ENCODE measurements at regions not wholly inside any gene's neighbourhood (a gene's known extent, or its start where the extent isn't known, plus 50 kb on each side); places are given as distances from the start of the nearest gene placed in this dataset.

DNA sequence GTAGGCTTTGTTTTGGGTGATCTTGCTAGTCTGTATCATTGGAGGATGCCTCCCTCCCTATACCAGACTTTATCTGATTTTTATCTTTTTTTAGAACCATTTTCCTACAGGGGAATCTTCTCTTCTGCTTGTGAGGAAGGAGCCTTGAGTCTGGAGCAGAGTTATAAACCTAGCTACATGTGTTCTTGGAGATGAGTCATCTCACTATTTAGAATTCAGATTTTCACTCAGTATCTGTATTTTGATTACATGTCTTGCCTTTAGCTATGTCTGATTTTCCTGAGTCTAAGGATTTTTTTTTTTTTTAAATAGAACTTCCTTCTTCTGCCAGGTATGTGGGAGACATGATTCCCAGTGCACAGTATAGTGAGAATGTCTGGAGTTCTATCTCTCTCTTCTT, 211.6 kb upstream of the MBL2 start:
- POLR2A ChIA-PET, result no interaction called here
- no peak for FAIRE-seq
- CTCF ChIA-PET, result no interaction called here

DNA sequence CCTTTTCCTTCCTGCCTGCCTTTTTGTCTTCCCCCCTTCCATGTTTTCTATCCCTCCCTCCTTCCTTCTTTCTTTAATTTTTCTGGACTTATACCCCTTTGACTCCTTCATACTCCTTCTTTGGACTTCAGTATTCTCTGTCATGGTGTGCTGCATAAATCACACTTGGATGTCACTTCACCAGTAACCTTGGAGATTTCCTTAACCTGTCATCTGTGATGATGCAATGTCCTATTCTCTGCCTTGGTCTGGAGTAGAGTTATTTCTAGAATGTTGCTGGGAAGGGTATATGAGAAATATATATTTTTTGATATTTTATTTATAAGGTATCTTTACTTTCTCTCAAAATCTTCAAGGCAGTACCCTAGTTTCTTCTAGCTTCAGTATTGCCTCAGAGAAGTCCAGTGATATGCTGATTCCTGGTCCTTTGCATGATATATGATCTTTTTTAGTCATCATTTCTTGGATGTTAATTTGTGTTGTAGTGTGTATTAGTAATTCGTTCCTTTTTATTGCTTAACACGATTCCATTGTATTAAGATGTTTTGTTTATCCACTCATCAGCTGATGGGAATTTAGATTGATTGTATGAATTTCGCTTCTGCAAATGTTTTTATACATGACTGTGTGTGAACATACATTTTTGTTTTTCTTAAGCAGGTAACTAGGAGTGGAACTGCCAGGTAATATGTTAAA, 206.9 kb upstream of the MBL2 start:
- no peak overlapping the region for H3K27ac ChIP-seq
- H3K4me3 ChIP-seq, result no peak overlapping the region
- H3K9me3 ChIP-seq, result no peaks in the 10 kb centered on the region
- no peak for DNase-seq (ENCODE audit: low read depth in 1 of 2, low spot score in 1 of 2)
- FAIRE-seq, result no peak
- H3K4me2 ChIP-seq, result no peak overlapping the region
- ATAC-seq, result no peak
- ChIA-PET POLR2A (no interaction called here), CTCF (no interaction called here)
- no peaks in the 10 kb centered on the region for H3K4me1 ChIP-seq
- WGBS (ENCODE audit: missing lambda C conversion rate), result 3% methylated on average over 3 of the region's 3 CpGs
- TF ChIP-seq TFCP2L1 (CRISPR knock-in tag; IDR thresholded peaks at IDR 0.05) (no peak), RFX5 (IDR thresholded peaks at IDR 0.05) (no peak), FOXS1 (CRISPR knock-in tag; IDR thresholded peaks at IDR 0.05) (no peak), NPAS2 (CRISPR knock-in tag; IDR thresholded peaks at IDR 0.05; ENCODE audit: borderline replicate concordance) (no peak), ESRRA (IDR thresholded peaks at IDR 0.05; ENCODE audit: borderline replicate concordance, low read length) (no peak), MAZ (IDR thresholded peaks at IDR 0.05; ENCODE audit: borderline replicate concordance, low read depth, low read length) (no peak), GATA3 (IDR thresholded peaks at IDR 0.05; ENCODE audit: borderline replicate concordance) (no peak)
- TF ChIP-seq, protein P1, sequence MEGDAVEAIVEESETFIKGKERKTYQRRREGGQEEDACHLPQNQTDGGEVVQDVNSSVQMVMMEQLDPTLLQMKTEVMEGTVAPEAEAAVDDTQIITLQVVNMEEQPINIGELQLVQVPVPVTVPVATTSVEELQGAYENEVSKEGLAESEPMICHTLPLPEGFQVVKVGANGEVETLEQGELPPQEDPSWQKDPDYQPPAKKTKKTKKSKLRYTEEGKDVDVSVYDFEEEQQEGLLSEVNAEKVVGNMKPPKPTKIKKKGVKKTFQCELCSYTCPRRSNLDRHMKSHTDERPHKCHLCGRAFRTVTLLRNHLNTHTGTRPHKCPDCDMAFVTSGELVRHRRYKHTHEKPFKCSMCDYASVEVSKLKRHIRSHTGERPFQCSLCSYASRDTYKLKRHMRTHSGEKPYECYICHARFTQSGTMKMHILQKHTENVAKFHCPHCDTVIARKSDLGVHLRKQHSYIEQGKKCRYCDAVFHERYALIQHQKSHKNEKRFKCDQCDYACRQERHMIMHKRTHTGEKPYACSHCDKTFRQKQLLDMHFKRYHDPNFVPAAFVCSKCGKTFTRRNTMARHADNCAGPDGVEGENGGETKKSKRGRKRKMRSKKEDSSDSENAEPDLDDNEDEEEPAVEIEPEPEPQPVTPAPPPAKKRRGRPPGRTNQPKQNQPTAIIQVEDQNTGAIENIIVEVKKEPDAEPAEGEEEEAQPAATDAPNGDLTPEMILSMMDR (IDR thresholded peaks at IDR 0.05), result no peak
- TF ChIP-seq, protein P2, sequence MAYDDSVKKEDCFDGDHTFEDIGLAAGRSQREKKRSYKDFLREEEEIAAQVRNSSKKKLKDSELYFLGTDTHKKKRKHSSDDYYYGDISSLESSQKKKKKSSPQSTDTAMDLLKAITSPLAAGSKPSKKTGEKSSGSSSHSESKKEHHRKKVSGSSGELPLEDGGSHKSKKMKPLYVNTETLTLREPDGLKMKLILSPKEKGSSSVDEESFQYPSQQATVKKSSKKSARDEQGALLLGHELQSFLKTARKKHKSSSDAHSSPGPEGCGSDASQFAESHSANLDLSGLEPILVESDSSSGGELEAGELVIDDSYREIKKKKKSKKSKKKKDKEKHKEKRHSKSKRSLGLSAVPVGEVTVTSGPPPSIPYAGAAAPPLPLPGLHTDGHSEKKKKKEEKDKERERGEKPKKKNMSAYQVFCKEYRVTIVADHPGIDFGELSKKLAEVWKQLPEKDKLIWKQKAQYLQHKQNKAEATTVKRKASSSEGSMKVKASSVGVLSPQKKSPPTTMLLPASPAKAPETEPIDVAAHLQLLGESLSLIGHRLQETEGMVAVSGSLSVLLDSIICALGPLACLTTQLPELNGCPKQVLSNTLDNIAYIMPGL (CRISPR knock-in tag; IDR thresholded peaks at IDR 0.05; ENCODE audit: borderline replicate concordance), result no peak

More for the DNA sequence above, 211.6 kb upstream of the MBL2 start:
- no peaks in the 10 kb centered on the region for H3K4me1 ChIP-seq
- DNase-seq (ENCODE audit: low read depth in 1 of 2, low spot score in 1 of 2), result no peak
- TF ChIP-seq CHD2 (IDR thresholded peaks at IDR 0.05; ENCODE audit: low read length, partially characterized antibody) (no peak), CEBPB (IDR thresholded peaks at IDR 0.05) (no peak), POLR2AphosphoS2 (conservative IDR thresholded peaks at IDR 0.05; ENCODE audit: low read length) (no peak), SREBF2 (IDR thresholded peaks at IDR 0.05) (no peak), RFX5 (IDR thresholded peaks at IDR 0.05) (no peak), MAFK (IDR thresholded peaks at IDR 0.05; ENCODE audit: partially characterized antibody) (no peak), HOXB5 (CRISPR knock-in tag; IDR thresholded peaks at IDR 0.05) (no peak), JUN (IDR thresholded peaks at IDR 0.05) (no peak)
- TF ChIP-seq, protein P3, sequence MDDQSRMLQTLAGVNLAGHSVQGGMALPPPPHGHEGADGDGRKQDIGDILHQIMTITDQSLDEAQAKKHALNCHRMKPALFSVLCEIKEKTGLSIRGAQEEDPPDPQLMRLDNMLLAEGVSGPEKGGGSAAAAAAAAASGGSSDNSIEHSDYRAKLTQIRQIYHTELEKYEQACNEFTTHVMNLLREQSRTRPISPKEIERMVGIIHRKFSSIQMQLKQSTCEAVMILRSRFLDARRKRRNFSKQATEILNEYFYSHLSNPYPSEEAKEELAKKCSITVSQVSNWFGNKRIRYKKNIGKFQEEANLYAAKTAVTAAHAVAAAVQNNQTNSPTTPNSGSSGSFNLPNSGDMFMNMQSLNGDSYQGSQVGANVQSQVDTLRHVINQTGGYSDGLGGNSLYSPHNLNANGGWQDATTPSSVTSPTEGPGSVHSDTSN (IDR thresholded peaks at IDR 0.05), result no peak
- no peak for ATAC-seq
- H3K4me3 ChIP-seq, result no peak overlapping the region
- no peak overlapping the region for H3K27ac ChIP-seq
- no peaks in the 10 kb centered on the region for H3K9me3 ChIP-seq
- H3K4me2 ChIP-seq, result no peak overlapping the region

DNA sequence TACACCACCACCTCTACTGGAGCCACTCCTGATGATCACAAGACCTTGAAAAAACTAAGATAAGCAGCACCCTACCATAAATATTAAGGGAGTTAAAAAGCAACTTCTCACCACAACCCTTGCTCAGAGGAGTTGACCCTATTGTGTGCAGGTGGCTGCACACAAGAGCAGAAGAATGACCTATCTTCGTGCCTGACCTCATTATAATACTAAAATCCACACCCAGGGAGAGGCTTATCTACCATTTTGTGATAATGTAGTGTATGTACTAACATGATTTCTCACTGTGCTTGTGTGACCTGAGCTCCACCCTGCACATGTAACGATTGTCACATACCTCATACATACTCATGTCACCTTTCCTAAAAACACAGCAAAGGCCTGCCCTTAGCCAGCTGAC, 205.0 kb upstream of the MBL2 start:
- FAIRE-seq, result no peak
- Histone ChIP-seq H3K27ac (no peak overlapping the region), H3K4me1 (no peaks in the 10 kb centered on the region), H3K9me3 (no peaks in the 10 kb centered on the region), H3K4me2 (no peak overlapping the region), H3K4me3 (no peak overlapping the region)
- ChIA-PET CTCF (no interaction called here), POLR2A (no interaction called here)
- 3% methylated on average over 2 of the region's 2 CpGs for WGBS (ENCODE audit: missing lambda C conversion rate)
- TF ChIP-seq ZNF302 (CRISPR knock-in tag; IDR thresholded peaks at IDR 0.05) (no peak), SREBF2 (IDR thresholded peaks at IDR 0.05) (no peak), ZC3H11A (IDR thresholded peaks at IDR 0.05) (no peak), POLR2AphosphoS2 (conservative IDR thresholded peaks at IDR 0.05; ENCODE audit: low read length) (no peak), NR3C1 (IDR thresholded peaks at IDR 0.05) (no peak), NFE2L2 (conservative IDR thresholded peaks at IDR 0.05; ENCODE audit: low read length) (no peak), FOSB (CRISPR knock-in tag; IDR thresholded peaks at IDR 0.05) (no peak)
- TF ChIP-seq, protein P4, sequence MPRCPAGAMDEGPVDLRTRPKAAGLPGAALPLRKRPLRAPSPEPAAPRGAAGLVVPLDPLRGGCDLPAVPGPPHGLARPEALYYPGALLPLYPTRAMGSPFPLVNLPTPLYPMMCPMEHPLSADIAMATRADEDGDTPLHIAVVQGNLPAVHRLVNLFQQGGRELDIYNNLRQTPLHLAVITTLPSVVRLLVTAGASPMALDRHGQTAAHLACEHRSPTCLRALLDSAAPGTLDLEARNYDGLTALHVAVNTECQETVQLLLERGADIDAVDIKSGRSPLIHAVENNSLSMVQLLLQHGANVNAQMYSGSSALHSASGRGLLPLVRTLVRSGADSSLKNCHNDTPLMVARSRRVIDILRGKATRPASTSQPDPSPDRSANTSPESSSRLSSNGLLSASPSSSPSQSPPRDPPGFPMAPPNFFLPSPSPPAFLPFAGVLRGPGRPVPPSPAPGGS (IDR thresholded peaks at IDR 0.05), result no peak
- DNase-seq (ENCODE audit: low read depth in 1 of 2, low spot score in 1 of 2), result no peak
- ATAC-seq, result no peak

All from A549 (cell line).